ENCODE measurements at regions not wholly inside any gene's neighbourhood (a gene's known extent, or its start where the extent isn't known, plus 50 kb on each side); places are given as distances from the start of the nearest gene placed in this dataset.
A peak's percentile ranks its signal among the peaks of the same experiment; 100 is the strongest.
"Not testable (repeated sequence)": the region's sequence is repeated elsewhere in the genome, so short reads cannot be mapped to it uniquely, and the experiment has no call there.

DNA sequence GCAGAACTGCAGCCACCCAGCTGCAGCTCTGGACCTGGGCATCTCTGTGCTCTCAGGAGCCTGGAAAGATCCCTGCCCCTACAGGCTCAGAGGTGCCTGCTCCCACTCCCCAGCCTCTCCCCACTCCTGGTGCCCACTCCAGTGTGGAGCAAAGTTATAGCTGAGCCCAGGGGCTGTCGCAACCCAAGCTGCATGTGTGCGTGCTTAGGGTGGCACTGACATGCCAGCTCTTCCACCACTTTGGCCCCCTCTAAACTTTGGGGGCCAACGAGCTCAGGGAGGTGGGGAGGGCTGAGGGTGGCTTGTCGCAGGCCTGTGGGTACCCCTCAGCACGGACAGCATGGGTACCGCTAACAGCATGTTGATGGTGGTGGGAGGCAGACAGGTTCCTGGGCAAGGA lies 126.3 kb upstream of the FHL2 start:
- no peak for DNase-seq

DNA sequence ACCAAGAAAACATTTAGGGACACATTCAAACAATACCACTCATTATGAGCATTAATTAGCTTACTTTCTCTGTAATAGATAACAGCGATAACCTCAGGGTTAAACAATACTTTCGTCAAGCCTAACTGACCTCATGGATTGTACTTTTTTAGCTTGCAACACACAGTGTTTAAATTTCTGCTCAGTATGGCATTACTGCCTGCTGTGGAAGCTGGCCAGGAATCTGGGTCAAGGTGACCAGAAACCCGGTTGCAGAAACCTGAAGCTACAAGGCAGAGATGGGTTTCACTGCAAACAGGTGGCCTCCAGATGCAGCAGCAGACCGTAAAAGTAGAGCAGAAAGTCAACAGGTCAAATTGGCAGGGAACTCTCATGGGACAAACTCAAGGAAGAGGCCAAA lies 123.8 kb upstream of the FHL2 start:
- DNase-seq: no peak

DNA sequence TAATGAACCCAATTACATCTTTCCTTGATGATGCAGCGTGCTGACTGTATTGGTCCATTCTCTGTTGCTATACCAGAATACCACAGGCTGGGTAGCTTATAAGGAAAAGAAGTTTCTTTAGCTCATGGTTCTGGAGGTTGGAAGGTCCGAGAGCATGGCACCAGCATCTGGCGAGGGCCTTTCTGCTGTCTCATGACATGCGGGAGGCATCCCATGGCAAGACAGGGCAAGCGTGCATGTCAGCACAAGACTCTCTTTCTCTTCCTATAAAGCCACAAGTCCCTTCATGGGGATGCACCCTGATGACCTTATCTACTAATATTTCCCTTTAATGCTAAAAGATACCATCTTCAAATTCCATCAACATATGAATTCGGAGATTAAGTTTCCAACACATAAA lies 122.8 kb upstream of the FHL2 start:
- DNase-seq: no peak

DNA sequence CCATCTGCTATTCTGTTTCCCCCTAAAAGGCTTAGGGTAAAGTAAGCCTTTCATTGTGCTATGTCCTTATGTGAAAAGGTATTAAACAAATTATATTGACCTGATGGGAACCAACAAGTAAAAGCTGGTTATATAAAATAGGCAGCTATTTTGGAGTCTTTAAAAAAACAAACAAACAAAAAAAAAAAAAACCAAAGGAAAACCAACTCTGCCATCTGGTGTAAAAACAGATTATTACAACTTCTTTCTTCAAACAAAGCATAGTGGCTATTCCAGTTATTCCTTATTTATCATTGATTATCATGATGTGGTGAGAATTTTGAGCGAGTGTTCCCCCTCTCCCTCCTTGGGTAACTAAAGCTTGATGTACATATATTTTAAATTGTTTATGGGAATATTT lies 122.3 kb upstream of the FHL2 start:
- DNase-seq: no peak

DNA sequence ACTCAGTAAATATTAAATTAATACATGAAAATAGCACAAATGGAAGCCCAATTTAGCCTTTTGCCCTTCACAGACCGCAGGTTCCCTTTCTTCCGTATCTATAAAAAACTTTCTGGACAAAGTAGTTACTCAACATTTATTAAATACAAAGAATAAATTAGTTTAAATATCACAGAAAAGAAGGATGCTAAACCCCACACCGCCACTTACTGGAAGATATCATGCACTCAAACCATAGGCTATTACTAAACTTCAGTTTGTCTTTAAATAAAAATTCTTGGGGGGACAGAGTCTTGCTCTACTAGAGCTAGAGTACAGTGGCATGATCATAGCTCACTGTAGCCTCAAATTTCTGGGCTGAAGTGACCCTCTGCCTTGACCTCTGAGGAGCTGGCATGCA lies 120.7 kb upstream of the FHL2 start:
- no peak for DNase-seq

DNA sequence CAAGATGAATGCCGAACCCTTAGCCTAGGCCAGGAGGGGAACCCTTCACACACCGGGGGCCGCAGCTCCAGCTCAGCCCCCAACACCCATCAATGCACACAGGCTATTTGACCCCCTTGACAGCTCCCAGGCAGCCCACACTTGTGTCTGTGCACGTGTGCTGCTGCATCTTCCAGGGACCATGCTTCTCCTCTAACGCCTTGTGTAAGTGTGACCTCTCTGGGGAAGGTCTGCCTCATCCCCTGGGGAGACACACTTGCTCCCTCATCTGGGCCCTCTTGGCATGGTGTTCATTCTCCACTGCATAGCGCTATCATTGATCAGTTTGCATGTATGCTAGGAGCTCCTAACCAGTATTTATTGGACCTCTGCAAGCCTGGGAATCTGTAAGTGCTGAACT lies 120.0 kb upstream of the FHL2 start:
- DNase-seq: no peak

DNA sequence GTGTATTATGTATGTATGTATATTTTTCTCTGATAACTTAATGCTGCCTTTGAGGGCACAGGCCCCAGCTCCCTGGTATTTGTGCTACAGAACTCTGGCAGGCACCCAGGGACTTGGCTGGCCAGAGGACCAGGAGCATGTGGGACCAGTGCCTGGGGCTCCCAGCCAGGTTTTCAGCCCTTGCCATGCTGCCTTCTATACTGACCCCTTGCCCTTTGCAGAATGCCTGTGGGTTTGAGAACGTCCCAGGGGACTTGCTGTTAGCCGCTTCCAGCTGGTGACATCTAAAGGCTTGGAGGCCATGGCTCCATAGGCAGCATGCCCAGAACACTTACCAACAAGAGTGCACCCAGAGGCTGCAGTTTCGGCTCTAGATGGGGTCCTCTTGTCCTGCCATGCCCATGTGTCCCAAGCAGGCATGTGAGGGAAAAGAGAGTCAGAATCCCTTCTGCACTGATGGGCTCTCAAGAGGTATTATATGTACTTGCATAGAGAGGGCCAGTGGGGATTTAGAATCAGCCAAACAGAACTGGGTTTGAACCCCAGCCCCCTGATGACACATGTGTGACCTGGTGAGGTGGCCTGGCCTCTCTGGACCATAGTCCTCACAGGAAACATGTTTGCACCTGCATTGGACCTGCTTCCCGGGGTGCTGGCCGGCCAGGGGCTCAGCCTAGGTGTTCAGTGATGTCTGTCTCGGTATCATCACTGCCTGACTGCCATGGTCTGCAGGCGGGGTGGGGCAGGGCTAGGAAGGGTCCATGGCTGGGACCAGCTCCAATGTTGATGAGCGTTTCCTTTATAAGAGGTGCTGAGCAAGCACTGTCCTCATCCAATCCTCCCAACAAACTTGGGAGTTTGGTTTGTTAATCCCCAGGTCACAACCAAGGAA lies 119.2 kb upstream of the FHL2 start:
- DNase-seq: no peak

DNA sequence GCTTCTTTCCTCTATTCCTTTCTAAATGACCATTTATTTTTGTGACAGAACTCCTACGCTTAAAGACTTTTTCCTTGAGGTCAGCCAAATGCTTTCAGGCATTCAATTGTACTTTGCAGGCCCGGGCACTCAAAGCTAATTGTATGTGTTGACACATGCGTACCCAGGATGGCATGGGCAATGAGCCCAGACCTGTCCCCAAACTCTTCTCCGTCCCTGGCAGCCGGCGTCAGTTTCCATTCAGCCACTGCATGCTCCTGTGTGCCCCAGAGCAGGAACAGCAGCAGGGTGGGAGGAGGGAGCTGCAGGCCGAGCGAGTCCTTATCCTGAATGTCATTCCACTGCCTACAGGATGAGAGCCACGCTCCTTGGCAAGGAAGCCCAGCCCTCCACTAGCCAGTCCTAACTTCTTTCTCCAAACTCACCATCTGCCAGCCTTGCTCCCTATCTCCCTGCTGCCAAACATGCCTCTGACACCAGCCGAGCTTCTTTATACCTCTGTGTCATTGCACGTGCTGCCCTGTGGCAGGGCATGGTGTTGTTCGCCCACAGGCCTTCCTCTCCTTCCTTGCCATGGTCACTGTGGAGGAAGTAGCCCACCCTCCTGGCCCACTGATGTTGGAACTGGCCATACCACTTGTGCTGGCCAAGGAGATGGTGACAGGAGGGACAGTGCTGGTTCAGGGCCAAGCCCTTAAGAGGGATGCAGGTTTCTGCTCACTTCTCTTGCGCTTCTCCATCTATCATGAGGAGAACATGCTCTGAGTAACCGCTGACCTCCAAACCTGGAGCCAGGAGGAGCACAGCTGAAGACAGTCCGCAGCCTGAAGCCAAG lies 116.9 kb upstream of the FHL2 start:
- no peak for DNase-seq

DNA sequence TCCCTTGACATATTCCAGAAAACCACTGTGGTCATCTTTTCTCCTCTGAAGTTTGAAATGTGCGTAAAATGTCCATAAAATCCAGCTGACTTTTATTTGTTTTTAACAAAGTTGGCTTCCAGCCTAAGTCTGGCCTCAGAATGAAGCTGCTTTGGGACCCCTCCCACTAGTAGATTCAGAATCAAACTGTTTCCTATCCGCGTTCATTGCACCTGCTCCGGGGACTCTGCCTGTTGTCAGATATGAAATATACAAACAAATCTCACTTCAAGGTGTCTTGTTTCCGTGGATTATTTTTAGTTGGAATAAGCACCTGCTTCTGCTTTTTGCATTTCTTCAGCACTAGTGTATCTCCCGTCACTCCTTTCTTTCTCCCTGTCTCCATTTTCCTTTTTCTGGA lies 115.7 kb upstream of the FHL2 start:
- no peak for DNase-seq

DNA sequence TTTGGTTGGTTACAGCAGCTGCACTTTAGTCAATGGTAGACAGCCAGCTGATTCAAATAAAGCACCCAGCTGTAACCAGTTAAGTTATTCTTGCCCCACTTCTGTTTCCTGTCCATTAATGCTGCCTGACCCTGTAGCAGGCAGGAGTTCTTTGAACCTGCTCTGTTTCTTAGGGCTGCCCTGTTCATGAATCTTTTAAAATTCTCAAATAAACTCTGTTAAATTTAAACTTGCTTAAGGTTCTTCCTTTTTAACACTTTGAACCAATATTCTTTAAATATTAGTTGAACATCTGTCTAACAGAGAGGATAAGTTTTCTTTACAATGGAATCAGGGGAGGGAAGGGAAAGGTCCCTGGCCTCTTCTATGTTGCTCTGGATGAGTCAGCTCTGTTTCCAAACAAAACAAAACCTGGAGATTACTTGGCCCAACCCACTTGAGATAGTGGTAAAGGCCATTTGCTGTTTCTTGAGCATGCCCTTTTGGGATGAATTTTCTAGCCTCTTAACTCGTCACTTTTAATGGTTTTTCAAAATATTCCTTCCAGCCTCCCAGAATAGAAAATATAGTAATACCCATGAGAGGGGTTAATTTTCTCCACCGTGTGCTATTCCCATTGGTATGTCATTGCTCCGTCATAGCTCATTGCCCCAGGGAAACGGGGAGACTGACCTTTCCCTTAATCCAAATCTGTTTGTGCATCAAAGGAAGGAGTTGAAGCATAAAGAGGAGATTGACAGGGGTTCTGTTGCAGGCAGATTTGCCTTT lies 112.1 kb upstream of the FHL2 start:
- DNase-seq: no peak

DNA sequence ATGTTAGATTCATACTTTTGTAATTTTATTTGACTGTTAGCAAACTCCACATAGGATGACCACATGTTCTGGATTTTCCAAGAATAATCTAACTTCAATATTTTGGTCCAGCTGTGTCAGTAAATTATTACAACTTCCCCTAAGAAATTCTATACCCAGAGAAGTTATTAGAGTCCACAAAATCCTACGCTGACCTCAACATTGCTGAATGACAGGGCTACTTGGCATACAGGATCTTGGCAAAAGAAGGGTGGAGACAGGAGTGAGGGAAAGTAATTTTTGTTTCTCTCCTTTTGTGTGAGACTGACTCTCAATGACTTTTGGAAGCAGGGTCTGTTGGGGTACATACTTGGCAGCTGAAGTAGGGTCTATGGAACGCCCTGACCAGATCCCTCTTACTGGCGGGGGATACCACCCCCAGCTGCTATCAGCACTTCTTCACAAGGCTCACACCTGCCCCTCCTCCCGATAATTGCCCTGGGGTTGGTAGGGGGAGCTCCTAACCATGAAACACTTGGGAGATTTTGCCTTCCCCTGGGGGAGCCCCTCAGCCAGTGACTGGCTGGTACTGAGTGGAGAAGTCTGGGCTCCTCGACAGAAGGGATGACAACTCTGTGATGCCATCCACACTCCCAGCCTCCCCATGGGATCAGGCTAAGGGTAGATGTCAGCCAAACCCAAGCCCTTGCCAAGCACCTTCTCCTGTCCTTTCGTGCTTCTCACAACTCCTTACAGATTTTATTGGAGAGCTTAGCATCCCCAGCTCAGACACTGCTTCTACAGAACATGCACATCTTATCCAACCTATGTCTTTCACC lies 110.6 kb upstream of the FHL2 start:
- no peak for DNase-seq

DNA sequence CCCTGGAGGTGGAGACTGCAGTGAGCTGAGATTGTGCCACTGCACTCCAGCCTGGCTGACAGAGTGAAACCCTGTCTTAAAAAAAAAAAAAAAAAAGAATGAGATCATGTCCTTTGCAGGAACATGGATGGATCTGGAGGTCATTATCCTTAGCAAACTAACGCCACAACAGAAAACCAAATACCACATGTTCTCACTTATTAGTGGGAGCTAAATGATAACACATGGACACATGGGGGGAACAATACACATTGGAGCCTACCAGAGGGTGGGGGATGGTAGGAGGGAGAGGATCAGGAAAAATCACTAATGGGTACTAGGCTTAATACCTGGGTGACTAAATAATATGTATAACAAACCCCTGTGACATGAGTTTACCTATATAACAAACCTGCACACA lies 108.0 kb upstream of the FHL2 start:
- DNase-seq: not testable (repeated sequence)

DNA sequence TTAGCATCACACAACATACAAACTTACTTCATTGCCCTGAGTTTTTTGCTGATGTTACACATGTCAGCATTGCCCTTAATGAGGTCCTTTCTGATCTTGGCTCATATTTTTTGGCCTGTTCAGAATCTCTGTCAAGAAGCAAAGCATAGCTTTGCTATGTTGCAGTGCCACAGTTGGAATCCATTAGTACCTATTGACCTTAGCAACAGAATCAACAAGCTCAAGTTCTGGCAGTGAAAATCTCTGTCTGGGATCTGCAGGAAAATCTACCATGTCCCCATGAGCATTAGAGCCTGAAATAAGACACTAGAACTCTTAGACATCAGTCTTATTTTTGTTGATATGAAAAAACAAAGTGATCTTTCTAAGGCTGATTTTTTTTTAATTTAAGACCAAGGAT lies 105.6 kb upstream of the FHL2 start:
- DNase-seq: no peak

DNA sequence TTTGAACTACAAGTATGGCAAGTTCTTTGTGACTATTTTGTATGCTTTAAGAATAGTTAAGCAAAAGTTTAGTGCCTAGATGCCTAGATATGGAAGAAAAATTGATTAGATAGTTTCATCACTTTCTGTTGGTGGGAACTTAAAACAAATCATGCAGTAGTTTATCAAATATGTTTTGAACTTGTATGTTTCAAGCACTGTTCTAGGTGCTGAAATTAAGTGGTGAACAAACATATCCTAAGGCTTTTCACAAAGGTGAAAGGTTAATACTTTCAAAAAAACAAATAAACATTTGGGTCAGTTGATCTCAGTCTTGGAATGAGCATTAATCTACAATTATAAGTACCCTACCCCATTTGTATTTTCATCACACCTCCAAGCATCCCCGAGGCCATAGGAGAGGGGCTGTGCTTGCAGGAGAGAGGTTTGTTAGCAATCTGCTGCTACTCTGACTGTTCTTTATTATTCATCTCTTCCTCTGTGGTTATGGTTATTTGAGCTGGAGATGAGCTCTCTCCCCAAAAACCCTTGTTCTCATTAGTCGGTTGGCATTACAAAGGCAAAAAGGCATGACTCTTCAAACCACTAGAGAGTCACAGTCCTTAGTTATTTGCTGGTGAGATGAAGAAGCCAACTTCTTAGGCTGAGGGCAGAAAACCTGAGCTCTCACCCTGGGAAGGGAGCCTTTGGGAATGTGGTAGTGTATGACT lies 103.9 kb upstream of the FHL2 start:
- peak; percentile 16 for DNase-seq

DNA sequence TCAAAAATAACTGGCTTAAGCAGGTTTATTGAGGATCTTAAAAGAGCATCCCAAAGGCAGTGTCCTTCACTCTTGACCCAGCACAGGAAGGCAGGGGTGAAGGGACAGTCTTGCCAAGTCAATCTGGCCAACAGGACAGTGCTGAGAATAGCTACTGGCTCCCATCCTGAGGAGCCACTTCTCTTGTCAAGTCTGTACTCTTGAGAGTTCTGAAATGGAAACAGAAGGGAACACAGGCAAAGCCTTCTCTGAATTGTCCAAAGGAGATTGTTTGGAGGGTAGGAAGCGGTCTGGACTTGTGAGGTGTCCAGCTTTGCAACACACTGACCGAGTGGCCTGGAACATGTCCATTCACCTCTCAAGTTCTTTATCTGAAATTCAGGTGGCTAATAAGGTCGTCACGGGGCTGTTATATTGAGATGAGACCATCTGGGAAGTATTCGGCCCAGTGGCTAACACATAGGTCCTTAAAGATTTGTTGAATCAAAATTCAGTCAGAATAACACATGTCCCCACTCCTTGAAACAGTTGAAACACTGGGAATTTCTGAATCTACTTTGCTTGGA lies 99.5 kb upstream of the FHL2 start:
- DNase-seq: no peak

DNA sequence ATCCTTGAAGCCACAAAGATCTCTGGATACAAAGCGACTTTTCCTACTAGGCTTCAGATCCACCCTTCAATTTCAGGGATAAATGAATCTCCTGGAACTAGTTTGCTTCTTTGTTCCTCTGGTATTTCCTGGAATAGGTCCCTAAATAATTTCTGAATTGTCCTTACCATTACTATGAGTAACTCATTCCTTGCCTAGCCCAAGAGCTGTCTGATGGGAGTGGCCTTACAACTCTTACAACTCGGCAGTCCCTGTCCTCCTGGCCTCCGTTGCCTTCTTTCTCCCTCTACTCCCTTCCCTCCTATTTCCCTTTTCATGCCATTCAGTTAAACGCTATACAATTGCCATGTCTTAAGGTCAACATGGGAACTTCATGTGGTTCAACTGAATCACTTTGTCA lies 98.2 kb upstream of the FHL2 start:
- DNase-seq: no peak

DNA sequence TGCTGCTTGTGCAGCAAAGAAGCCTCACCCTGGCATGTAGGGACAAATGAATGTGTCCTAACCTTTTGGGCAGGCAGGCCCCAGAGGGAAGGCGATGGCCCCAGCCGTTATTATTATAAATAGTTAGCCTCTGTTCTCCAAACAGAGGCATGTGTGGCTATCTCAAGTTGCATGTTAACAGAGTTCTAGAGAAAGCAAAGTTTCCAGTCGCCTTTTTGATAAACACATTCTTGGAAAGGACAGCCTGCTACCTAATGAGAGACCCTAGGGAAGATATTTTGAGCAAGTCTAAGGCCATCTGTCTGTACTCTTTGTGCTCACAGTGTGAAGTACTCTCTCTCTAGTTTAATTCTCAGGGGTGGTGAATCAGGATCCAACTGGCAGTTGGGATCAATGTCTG lies 97.4 kb upstream of the FHL2 start:
- DNase-seq: no peak

DNA sequence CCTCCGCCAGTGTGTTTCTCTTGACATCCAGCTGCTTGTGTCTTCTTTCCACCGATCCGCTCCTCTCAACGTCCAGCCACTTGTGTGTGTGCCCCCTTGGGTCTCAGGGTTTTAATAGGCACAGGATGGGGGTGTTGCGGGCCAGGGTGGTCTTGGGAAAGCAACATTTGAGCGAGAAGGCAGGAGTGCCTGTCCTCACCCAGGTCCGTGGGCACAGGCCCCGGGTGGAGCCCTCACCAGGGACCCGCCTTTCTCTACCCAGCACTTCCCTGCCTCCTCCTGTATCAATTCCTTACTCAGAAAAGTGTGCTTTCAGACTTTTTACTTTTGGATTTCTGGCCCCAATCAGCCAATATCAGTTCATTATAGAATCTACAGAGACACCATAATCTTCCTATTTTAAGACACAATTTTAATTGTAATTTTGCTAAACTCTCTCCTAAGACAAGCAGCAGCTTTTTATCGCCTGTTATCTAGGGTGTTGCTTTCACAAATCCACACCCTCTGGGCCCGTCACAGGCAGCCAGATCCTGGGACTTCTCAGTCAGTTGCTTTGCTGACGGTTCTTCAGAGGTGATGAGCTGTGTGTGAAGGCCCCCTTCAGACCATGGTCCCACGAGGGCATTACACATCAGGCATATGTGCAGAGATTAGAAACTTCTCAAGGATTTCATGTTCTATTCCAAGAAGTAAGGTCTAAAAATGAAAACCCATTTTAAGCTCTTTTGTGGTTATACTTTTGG lies 96.0 kb upstream of the FHL2 start:
- no peak for DNase-seq

DNA sequence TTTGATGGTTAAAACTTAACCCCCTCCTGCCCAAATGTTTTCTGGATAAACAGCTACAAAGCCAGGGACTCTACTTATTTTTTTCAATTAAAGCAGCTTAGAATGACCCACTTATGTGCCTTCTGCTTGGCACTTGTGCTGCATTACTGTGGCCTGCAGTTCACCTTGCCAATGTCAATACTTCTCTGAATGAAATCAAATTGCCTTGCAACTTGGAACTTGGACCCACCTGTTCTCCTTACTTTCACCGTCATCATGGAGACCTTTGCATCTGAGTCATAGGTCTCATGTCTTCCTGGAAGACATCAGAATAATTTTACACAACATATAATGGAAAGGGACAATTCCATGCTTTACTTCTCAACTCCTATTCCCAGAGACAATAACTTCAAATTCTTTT lies 92.1 kb upstream of the FHL2 start:
- DNase-seq: no peak

DNA sequence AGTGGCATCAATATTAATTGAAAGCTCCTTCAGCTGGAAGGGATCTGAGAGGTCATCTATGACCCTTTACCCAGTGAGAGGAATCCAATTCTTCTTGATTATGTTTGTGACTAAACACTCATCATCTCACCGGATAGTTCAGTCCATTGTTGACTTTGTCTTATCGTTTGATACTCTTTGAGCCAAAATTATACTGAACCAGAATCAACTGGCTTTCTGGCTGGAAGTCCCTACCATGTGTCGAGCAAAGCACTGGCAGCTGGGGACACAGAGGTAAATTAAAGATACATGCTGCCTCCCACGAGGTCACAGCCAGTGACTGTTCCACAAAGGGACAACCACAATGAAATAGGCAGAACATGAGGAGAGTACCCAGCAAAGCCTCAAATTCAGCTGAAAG lies 91.4 kb upstream of the FHL2 start:
- no peak for DNase-seq

Measured in activated CD4-positive, alpha-beta T cell treated with anti-CD3 and anti-CD28 coated beads, Interleukin-2, amount 50 U/mL, for 16 hours (primary cell).